Heart right ventricle (tissue), 16 donors: ENCODE measurements at regions not wholly inside any gene's neighbourhood (a gene's known extent, or its start where the extent isn't known, plus 50 kb on each side); places are given as distances from the start of the nearest gene placed in this dataset.

Experiments used
- ATAC-seq, 8 donors: fragments of 200-7000 bp; cut with Tn5 transposase; one replicate each; pipeline ENCODE4 v1.9.1; 2020; ENCODE audit warnings: mild to moderate bottlenecking in 8 of 8, moderate library complexity in 8 of 8, moderate number of reproducible peaks in 1 of 8
- DNase-seq, 2 donors: peaks; one replicate each; pipeline ENCODE4 v3.0.0-alpha.2; 2020
- H3K27ac ChIP-seq, 10 donors: fragments of 200-600 bp; sonication (generic) in 2 of 10; one replicate each; pipeline versions ENCODE4 v1.5.0 to v1.8.0; 2020 to 2022; ENCODE audit warnings: mild to moderate bottlenecking in 3 of 10
- H3K27me3 ChIP-seq, 7 donors: fragments of 200-600 bp; one replicate each; pipeline ENCODE4 v1.8.0; 2021 to 2022; ENCODE audit warnings: mild to moderate bottlenecking in 2 of 7
- H3K36me3 ChIP-seq, 9 donors: fragments of 200-600 bp; sonication (generic) in 1 of 9; one replicate each; pipeline versions ENCODE4 v1.5.0 to v1.8.0; 2020 to 2022; ENCODE audit warnings: mild to moderate bottlenecking in 2 of 9
- H3K4me1 ChIP-seq, 9 donors: fragments of 200-600 bp; sonication (generic) in 1 of 9; one replicate each; pipeline versions ENCODE4 v1.5.0 to v1.8.0; 2020 to 2022; ENCODE audit warnings: mild to moderate bottlenecking in 4 of 9
- H3K4me3 ChIP-seq, 10 donors: fragments of 200-600 bp; sonication (generic) in 2 of 10; one replicate each; pipeline versions ENCODE4 v1.5.0 to v1.8.0; 2020 to 2022; ENCODE audit warnings: mild to moderate bottlenecking in 7 of 10, moderate library complexity in 2 of 10
- H3K9me3 ChIP-seq, 11 donors: fragments of 200-600 bp in 10 of 11; sonication (generic) in 2 of 11; one replicate each; pipeline versions ENCODE4 v1.5.0 to v1.8.0; 2013 to 2022; ENCODE audit warnings: mild to moderate bottlenecking in 2 of 11, control low read depth in 1 of 11, moderate library complexity in 1 of 11
- WGBS, 2 donors: extraction: QIAGEN DNeasy Blood & Tissue Kit; methylation state at CpG; one replicate each; pipeline ENCODE4 v1.1.7; 2013; ENCODE audit warnings: inconsistent platforms in 1 of 2; 5-methylcytosine and 5-hydroxymethylcytosine counted together
- intact Hi-C, 10 donors: fragments of 100-400 bp; cut with DNase I; formaldehyde crosslinking; loops; one replicate each; pipeline versions ENCODE4 v1.11.1 to v1.14.2; 2022
- TF ChIP-seq, protein P1 (sequence below), 9 donors: fragments of 200-600 bp; sonication (generic) in 2 of 9; IDR thresholded peaks; one replicate each; pipeline versions ENCODE4 v1.5.0 to v1.8.0; 2021 to 2022; ENCODE audit warnings: antibody characterized with exemption in 9 of 9, mild to moderate bottlenecking in 5 of 9, moderate library complexity in 1 of 9
- donor health status: Arrhythmogenic right ventricular cardiomyopathy.
- donor health status: ischemic (EF 13 %, LVEDD 7.1; RV severe dilation, severe dysfunction).
- donor health status: healthy with polysubstance abuse.
- donor health status: DM: no; HTN: yes; CAD: no.
- donor health status: DM: no; HTN: no; CAD: no.
- donor health status: ischemic (EF 25% LVEDD 6.9; RV normal size, moderate dysfunction).
- donor health status: ischemic (EF 25% LVEDD 5.7; RV mildly dilated, moderate dysfunction).
- donor health status: healthy.
- donor health status: DM: yes; HTN: yes; CAD: no.
- donor health status: Ischemic cardiomyopathy.
- donor health status: ischemic (EF 35%, LVEDD 5.7; RV mildly dilated, moderate dysfunction).
- donor health status: nonischemic (EF 11% LVEDD 7.7; RV severe dilation, severe dysfunction).
- donor health status: DM: yes; HTN: yes; CAD: no.
- donor health status: PGD.
- donor health status: ischemic (EF 29% LVEDD 5.4; RV normal size, mild dysfunction).
- donor health status: nonischemic (EF 23%, LVEDD 6.1; RV moderate dilation, normal function).

DNA sequence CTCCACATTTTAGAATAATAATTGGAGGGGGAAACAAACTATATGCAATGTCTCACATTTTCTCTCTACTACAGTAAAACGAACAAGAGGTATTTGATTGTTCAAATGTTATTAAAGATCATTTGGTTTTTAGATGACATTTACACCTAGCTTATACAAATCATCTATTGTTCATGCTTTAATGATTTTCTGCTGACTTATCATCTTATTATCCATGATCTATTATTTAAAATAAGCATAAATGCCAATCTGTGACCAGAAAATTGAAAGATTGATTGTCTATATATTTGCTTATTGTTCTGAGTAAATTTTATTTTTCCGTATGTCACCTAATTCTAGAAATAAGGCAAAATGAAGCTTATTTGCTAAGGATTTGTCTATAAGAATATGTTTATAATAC is 537.2 kb downstream of the KCNJ3 start:
- no peaks in the 10 kb centered on the region for H3K36me3 ChIP-seq
- H3K4me3 ChIP-seq: no peak overlapping the region
- no peaks in the 10 kb centered on the region for H3K27me3 ChIP-seq
- TF ChIP-seq, protein P1, sequence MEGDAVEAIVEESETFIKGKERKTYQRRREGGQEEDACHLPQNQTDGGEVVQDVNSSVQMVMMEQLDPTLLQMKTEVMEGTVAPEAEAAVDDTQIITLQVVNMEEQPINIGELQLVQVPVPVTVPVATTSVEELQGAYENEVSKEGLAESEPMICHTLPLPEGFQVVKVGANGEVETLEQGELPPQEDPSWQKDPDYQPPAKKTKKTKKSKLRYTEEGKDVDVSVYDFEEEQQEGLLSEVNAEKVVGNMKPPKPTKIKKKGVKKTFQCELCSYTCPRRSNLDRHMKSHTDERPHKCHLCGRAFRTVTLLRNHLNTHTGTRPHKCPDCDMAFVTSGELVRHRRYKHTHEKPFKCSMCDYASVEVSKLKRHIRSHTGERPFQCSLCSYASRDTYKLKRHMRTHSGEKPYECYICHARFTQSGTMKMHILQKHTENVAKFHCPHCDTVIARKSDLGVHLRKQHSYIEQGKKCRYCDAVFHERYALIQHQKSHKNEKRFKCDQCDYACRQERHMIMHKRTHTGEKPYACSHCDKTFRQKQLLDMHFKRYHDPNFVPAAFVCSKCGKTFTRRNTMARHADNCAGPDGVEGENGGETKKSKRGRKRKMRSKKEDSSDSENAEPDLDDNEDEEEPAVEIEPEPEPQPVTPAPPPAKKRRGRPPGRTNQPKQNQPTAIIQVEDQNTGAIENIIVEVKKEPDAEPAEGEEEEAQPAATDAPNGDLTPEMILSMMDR (IDR thresholded peaks at IDR 0.05): no peak
- ATAC-seq: no peak
- H3K9me3 ChIP-seq: peaks cover 0 to 4% (median 0%) of the 10 kb centered on the region in 11 donors
- H3K27ac ChIP-seq: no peak overlapping the region
- intact Hi-C loops: no loop called here
- WGBS, 2 donors: 79 to 81% methylated on average over 2 of the region's 2 CpGs
- no peaks in the 10 kb centered on the region for H3K4me1 ChIP-seq
- DNase-seq: no peak

DNA sequence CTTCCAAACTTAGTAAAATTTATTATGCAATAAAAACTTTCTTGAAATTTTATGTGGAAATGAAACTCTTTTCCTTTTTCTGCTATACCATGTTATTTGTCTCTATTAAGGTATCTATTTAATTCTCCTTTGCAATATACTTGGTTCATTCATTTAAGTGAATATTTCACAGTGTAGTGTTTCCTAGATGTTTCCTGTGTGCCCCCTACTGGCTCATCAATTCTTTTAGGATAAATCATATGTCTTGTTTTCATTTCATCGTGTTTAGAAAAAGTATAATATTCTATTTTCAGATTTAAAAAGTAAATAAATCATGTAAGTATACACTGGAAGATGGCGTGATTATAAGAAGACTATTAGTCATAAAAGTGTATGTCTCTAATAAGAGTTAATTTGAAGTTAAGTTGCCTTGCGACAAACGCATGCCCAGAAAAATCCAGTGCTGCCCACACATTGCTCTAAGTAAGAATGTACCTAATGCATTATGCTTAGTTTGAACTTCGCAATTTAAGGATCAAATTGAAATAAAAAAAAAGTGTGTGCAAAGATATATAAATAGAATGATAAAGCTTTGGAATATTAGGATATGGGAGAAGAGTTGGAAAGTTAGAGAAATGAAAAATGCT is 525.4 kb downstream of the KCNJ3 start:
- intact Hi-C loops: loop anchor here in 6 of 10 donors (5.0 to 10.0 kb wide), 3 partner anchors 599 to 772 kb away; no protein-coding TSS in a partner anchor
- Histone ChIP-seq H3K4me3 (no peak overlapping the region), H3K4me1 (no peaks in the 10 kb centered on the region), H3K27ac (no peak overlapping the region), H3K9me3 (peaks cover 0 to 4% (median 0%) of the 10 kb centered on the region in 11 donors), H3K36me3 (no peaks in the 10 kb centered on the region), H3K27me3 (no peaks in the 10 kb centered on the region)
- no peak for ATAC-seq
- no peak for DNase-seq
- TF ChIP-seq, protein P1 (IDR thresholded peaks at IDR 0.05): peak; percentile 25 to 69 (median 41)
- WGBS, 2 donors: 42 to 44% methylated on average over 5 of the region's 5 CpGs

DNA sequence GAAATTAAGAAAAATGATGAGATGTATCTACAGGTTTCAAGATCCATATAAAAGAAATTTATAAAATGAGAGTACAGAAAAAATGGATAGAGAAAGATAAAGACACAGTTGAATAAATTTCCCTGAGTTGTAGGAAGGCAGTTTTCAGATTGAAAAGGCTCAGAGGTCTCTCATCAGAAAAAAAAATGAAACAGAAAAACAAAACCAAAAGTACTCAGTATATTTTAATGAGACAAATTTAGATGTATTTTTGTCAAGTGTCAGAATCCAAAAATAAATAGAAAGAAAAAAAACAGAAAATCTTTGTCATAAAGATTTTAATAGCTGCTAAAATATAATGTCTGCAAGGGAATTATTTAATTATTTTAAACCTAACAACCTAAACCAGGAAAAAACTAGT is 520.5 kb downstream of the KCNJ3 start:
- ATAC-seq (no peak), DNase-seq (no peak)
- Histone ChIP-seq H3K4me1 (no peaks in the 10 kb centered on the region), H3K27ac (no peak overlapping the region), H3K27me3 (peaks cover 0 to 3% (median 0%) of the 10 kb centered on the region in 7 donors), H3K36me3 (no peaks in the 10 kb centered on the region), H3K4me3 (no peak overlapping the region), H3K9me3 (no peaks in the 10 kb centered on the region)
- TF ChIP-seq, protein P1 (IDR thresholded peaks at IDR 0.05): no peak
- intact Hi-C loops: no loop called here

DNA sequence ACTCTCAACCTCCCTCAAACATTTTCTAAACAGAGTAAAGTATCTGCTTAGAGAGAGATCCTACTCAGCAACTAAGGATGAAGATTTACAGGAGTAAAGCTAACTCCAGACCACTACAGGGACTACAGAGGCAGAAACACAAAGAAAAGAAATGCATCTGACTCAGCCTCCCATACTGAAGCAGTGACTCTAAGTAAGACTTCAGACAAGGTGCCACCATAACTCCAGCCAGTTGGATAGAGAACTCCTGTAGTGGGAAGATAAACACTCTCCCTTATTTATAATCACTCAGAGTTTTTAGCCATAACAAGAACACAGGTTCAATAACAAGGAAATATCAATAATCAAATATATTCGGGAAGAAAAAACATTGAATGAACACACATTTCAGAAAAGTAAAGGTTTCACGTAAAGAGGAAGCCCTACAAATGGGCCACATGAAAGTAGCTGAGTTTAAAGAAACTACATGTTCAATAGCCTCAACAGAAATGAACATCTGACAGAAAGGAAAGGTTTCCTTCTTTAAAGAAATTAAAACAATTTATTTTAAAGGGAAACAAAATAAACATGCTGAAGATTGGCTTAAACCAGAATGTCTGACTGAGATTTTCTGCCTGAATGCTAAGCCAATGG is 519.9 kb downstream of the KCNJ3 start:
- TF ChIP-seq, protein P1 (IDR thresholded peaks at IDR 0.05): no peak
- whole genome bisulfite sequencing, 2 donors: 95 to 96% methylated on average over 2 of the region's 2 CpGs
- intact Hi-C loops: no loop called here
- no peaks in the 10 kb centered on the region for H3K4me1 ChIP-seq
- ATAC-seq: no peak
- H3K4me3 ChIP-seq: no peak overlapping the region
- no peak for DNase-seq
- no peaks in the 10 kb centered on the region for H3K9me3 ChIP-seq
- H3K27me3 ChIP-seq: peaks cover 0 to 3% (median 0%) of the 10 kb centered on the region in 7 donors
- no peaks in the 10 kb centered on the region for H3K36me3 ChIP-seq
- no peak overlapping the region for H3K27ac ChIP-seq
